Endodermal cell (in vitro differentiated cells): ENCODE measurements at regions not wholly inside any gene's neighbourhood (a gene's known extent, or its start where the extent isn't known, plus 50 kb on each side); places are given as distances from the start of the nearest gene placed in this dataset.

Source experiments
- DNase-seq: peaks from one replicate; pipeline ENCODE4 v3.0.0-alpha.2; 2017
- H3K27ac ChIP-seq: 2 replicates; pipeline ENCODE4 v1.5.1; 2013; ENCODE audit warnings: mild to moderate bottlenecking, low read depth, low read length, moderate library complexity
- H3K27me3 ChIP-seq: 2 replicates; pipeline ENCODE4 v1.6.1; 2013; ENCODE audit warnings: mild to moderate bottlenecking, low read length, moderate library complexity; ENCODE audit not compliant: insufficient read depth, control insufficient read depth, poor library complexity, severe bottlenecking
- H3K36me3 ChIP-seq: 2 replicates; pipeline ENCODE4 v1.7.0; 2013; ENCODE audit warnings: mild to moderate bottlenecking, low read length, moderate library complexity; ENCODE audit not compliant: control insufficient read depth, insufficient read depth
- H3K4me1 ChIP-seq: one replicate; pipeline ENCODE4 v1.7.0; 2013; ENCODE audit warnings: low read length; ENCODE audit not compliant: control insufficient read depth, insufficient read depth
- H3K4me3 ChIP-seq: 2 replicates; pipeline ENCODE4 v1.5.1; 2013; ENCODE audit warnings: mild to moderate bottlenecking, low read length, moderate library complexity
- H3K9ac ChIP-seq: 2 replicates; pipeline ENCODE4 v1.6.1; 2013; ENCODE audit warnings: mild to moderate bottlenecking, low read length, moderate library complexity; ENCODE audit not compliant: poor library complexity, severe bottlenecking; ENCODE audit errors: extremely low read depth
- H3K9me3 ChIP-seq: 2 replicates; pipeline ENCODE4 v1.6.1; 2013; ENCODE audit warnings: mild to moderate bottlenecking, low read length, moderate library complexity; ENCODE audit not compliant: control insufficient read depth
- H3K27ac Mint-ChIP-seq: 2 replicates; pipeline ENCODE4 v1.8.0; 2020; ENCODE audit warnings: mixed read lengths
- H3K27me3 Mint-ChIP-seq: 2 replicates; pipeline ENCODE4 v1.8.0; 2021; ENCODE audit warnings: mild to moderate bottlenecking, mixed read lengths; ENCODE audit not compliant: insufficient read depth
- H3K36me3 Mint-ChIP-seq: 2 replicates; pipeline ENCODE4 v1.8.0; 2020; ENCODE audit warnings: low read depth, mixed read lengths
- H3K4me1 Mint-ChIP-seq: 2 replicates; pipeline ENCODE4 v1.8.0; 2020; ENCODE audit warnings: mixed read lengths
- H3K4me3 Mint-ChIP-seq: 2 replicates; pipeline ENCODE4 v1.8.0; 2020; ENCODE audit warnings: mild to moderate bottlenecking, moderate library complexity, mixed read lengths
- H3K9me3 Mint-ChIP-seq: 2 replicates; pipeline ENCODE4 v1.8.0; 2020; ENCODE audit warnings: mild to moderate bottlenecking, mixed read lengths
- CTCF ChIP-seq: fragments of 200-600 bp; sonication (generic); conservative IDR thresholded peaks from 2 replicates; pipeline ENCODE4 v1.5.0; 2021; ENCODE audit warnings: antibody characterized with exemption, mild to moderate bottlenecking
- WGBS, 2 experiments: methylation state at CpG; one replicate each; pipeline versions ENCODE4 v1.1.5 to v1.1.7; 2013; ENCODE audit warnings: missing lambda C conversion rate in 2 of 2, mixed read lengths in 1 of 2; ENCODE audit not compliant: insufficient coverage in 1 of 2, insufficient read length in 1 of 2; 5-methylcytosine and 5-hydroxymethylcytosine counted together

GRCh38 chr2:185967335-185967734, 228.7 kb downstream of the FSIP2 start:
- Mint-ChIP-seq H3K27me3 (no peaks in the 10 kb centered on the region), H3K4me3 (no peak overlapping the region), H3K36me3 (peaks cover under 1% of the 10 kb centered on the region), H3K27ac (no peak overlapping the region), H3K9me3 (peaks cover 5% of the 10 kb centered on the region), H3K4me1 (peaks cover 8% of the 10 kb centered on the region)
- DNase-seq: no peak
- no peak overlapping the region for H3K27ac ChIP-seq
- no peaks in the 10 kb centered on the region for H3K4me1 ChIP-seq
- no peaks in the 10 kb centered on the region for H3K27me3 ChIP-seq
- no peak overlapping the region for H3K4me3 ChIP-seq
- no peaks in the 10 kb centered on the region for H3K36me3 ChIP-seq
- peaks cover 5% of the 10 kb centered on the region for H3K9me3 ChIP-seq
- no peak overlapping the region for H3K9ac ChIP-seq
- no peak for TF ChIP-seq CTCF
- 90 to 93% methylated on average over 4 to 5 of the region's 5 CpGs for WGBS, 2 experiments

- no peak for DNase-seq
- H3K4me1 ChIP-seq: no peaks in the 10 kb centered on the region
- Mint-ChIP-seq H3K27ac (no peak overlapping the region), H3K4me3 (no peak overlapping the region), H3K9me3 (peaks cover 10% of the 10 kb centered on the region), H3K27me3 (no peaks in the 10 kb centered on the region), H3K4me1 (no peaks in the 10 kb centered on the region), H3K36me3 (peaks cover 5% of the 10 kb centered on the region)
- no peak for TF ChIP-seq CTCF
- peak overlapping the region; percentile 19 for H3K27ac ChIP-seq
- H3K36me3 ChIP-seq: no peaks in the 10 kb centered on the region
- WGBS, 2 experiments: no CpG with 5 or more reads among the region's 3 CpGs
- no peaks in the 10 kb centered on the region for H3K27me3 ChIP-seq
- peaks cover 9% of the 10 kb centered on the region for H3K9me3 ChIP-seq
- no peak overlapping the region for H3K9ac ChIP-seq
- H3K4me3 ChIP-seq: no peak overlapping the region
Measured at GRCh38 chr2:185970148-185970852, 231.7 kb downstream of the FSIP2 start.

- no peak for DNase-seq
- H3K27ac Mint-ChIP-seq: no peak overlapping the region
- no peaks in the 10 kb centered on the region for H3K36me3 ChIP-seq
- H3K27me3 Mint-ChIP-seq: no peaks in the 10 kb centered on the region
- no peaks in the 10 kb centered on the region for H3K27me3 ChIP-seq
- H3K27ac ChIP-seq: no peak overlapping the region
- H3K9me3 ChIP-seq: no peaks in the 10 kb centered on the region
- H3K36me3 Mint-ChIP-seq: no peaks in the 10 kb centered on the region
- 80 to 98% methylated on average over 1 to 3 of the region's 3 CpGs for WGBS, 2 experiments
- no peak for TF ChIP-seq CTCF
- H3K4me1 Mint-ChIP-seq: no peaks in the 10 kb centered on the region
- H3K9me3 Mint-ChIP-seq: peaks cover 3% of the 10 kb centered on the region
- H3K9ac ChIP-seq: no peak overlapping the region
- H3K4me1 ChIP-seq: no peaks in the 10 kb centered on the region
- no peak overlapping the region for H3K4me3 Mint-ChIP-seq
- H3K4me3 ChIP-seq: no peak overlapping the region
Measured at GRCh38 chr2:185978634-185979407, 240.2 kb downstream of the FSIP2 start.
